Endothelial cell of umbilical vein (primary cell): ENCODE measurements at regions not wholly inside any gene's neighbourhood (a gene's known extent, or its start where the extent isn't known, plus 50 kb on each side); places are given as distances from the start of the nearest gene placed in this dataset.

ENCODE experiments used
- BruUV-seq: library from RNA; stranded (reverse); fragments of 400-500 nt; replicated peaks from 2 replicates; lab custom pipeline; 2021; lab: Mats Ljungman, UMichigan
- CTCF ChIA-PET: fragments of 300-600, 350-600 bp; sonication (Branson Sonifier 250); formaldehyde crosslinking; loops from one replicate; lab custom pipeline; 2021; ENCODE audit warnings: antibody characterized with exemption, inconsistent platforms; lab: Charles Lee
- POLR2A ChIA-PET: fragments of 300-600, 350-600 bp; sonication (Branson Sonifier 250); formaldehyde crosslinking; loops from one replicate; lab custom pipeline; 2021; ENCODE audit warnings: antibody characterized with exemption, inconsistent platforms; lab: Charles Lee
- DNase-seq: peaks from one replicate; pipeline ENCODE4 v3.0.0-alpha.2; 2011; ENCODE audit warnings: low read depth, low spot score
- FAIRE-seq: peaks from 2 replicates; lab custom pipeline; 2011; peaks lifted over from hg19 to GRCh38; lab: Jason Lieb, UNC
- H2AFZ ChIP-seq: 2 replicates; pipeline ENCODE4 v1.6.0; 2012; ENCODE audit warnings: low read depth, low read length, control low read depth, inconsistent platforms
- H3K27ac ChIP-seq: 2 replicates; pipeline ENCODE4 v1.5.1; 2011; ENCODE audit warnings: low read depth, mild to moderate bottlenecking, control low read depth, low read length, moderate library complexity; ENCODE audit not compliant: insufficient read depth
- H3K27me3 ChIP-seq, 2 experiments: 2 replicates each; pipeline versions ENCODE4 v1.6.0 to v1.6.1; 2011; ENCODE audit warnings: low read length in 2 of 2, mixed read lengths in 1 of 2; ENCODE audit not compliant: control insufficient read depth in 2 of 2, insufficient read depth in 2 of 2
- H3K36me3 ChIP-seq, 2 experiments: 2 replicates in 1 of 2; 3 replicates in 1 of 2; pipeline ENCODE4 v1.5.1; 2011; ENCODE audit warnings: low read length in 2 of 2, mild to moderate bottlenecking in 1 of 2, moderate library complexity in 1 of 2; ENCODE audit not compliant: control insufficient read depth in 2 of 2, insufficient read depth in 2 of 2; ENCODE audit errors: extremely low read depth in 1 of 2
- H3K4me1 ChIP-seq: 3 replicates; pipeline ENCODE4 v1.5.1; 2011; ENCODE audit warnings: mild to moderate bottlenecking, low read length; ENCODE audit not compliant: control insufficient read depth, insufficient read depth; ENCODE audit errors: extremely low read depth
- H3K4me2 ChIP-seq: 2 replicates; pipeline ENCODE4 v1.6.1; 2011; ENCODE audit warnings: low read length, control low read depth, mixed read lengths; ENCODE audit not compliant: insufficient read depth
- H3K4me3 ChIP-seq, 3 experiments: fragments of 200-600 bp in 1 of 3; sonication (generic), shearing (Covaris generic) in 1 of 3; replicated peaks in 1 of 3; 2 replicates each; pipeline ENCODE4 v1.5.1; 2011 to 2016; ENCODE audit warnings: control low read depth in 3 of 3, low read length in 3 of 3, mild to moderate bottlenecking in 2 of 3, inconsistent platforms in 1 of 3, low read depth in 1 of 3, moderate library complexity in 1 of 3; ENCODE audit not compliant: insufficient read depth in 1 of 3
- H3K79me2 ChIP-seq: 2 replicates; pipeline ENCODE4 v1.6.0; 2012; ENCODE audit warnings: low read length, inconsistent platforms; ENCODE audit not compliant: control insufficient read depth, insufficient read depth
- H3K9ac ChIP-seq: replicated peaks from 2 replicates; pipeline ENCODE3; 2011; ENCODE audit warnings: low read length, control low read depth; ENCODE audit not compliant: insufficient read depth; ENCODE audit errors: extremely low read depth
- H3K9me1 ChIP-seq: replicated peaks from 3 replicates; pipeline ENCODE4 v1.6.0; 2011; ENCODE audit warnings: mild to moderate bottlenecking, low read length; ENCODE audit not compliant: control insufficient read depth, insufficient read depth; ENCODE audit errors: extremely low read depth
- H3K9me3 ChIP-seq: replicated peaks from 2 replicates; pipeline ENCODE4 v1.5.1; 2012; ENCODE audit warnings: low read length, inconsistent platforms; ENCODE audit not compliant: control insufficient read depth, insufficient read depth
- H4K20me1 ChIP-seq: replicated peaks from 2 replicates; pipeline ENCODE3; 2011; ENCODE audit warnings: mild to moderate bottlenecking, low read length; ENCODE audit not compliant: control insufficient read depth, insufficient read depth; ENCODE audit errors: extremely low read depth
- EZH2 ChIP-seq: IDR thresholded peaks from 2 replicates; pipeline ENCODE4 v1.6.1; 2012; ENCODE audit warnings: borderline replicate concordance, low read depth, mild to moderate bottlenecking, moderate library complexity, low read length, inconsistent platforms; ENCODE audit not compliant: severe bottlenecking
- FOS ChIP-seq: IDR thresholded peaks from 2 replicates; pipeline ENCODE4 v1.6.1; 2011; ENCODE audit warnings: mild to moderate bottlenecking, low read length, moderate library complexity, borderline replicate concordance; ENCODE audit not compliant: insufficient read depth
- GATA2 ChIP-seq: IDR thresholded peaks from 2 replicates; pipeline ENCODE4 v1.7.0; 2011; ENCODE audit warnings: low read depth, mild to moderate bottlenecking, moderate library complexity, mixed read lengths, low read length; ENCODE audit not compliant: insufficient read length, insufficient read depth
- JUN ChIP-seq: IDR thresholded peaks from 2 replicates; pipeline ENCODE4 v1.6.1; 2011; ENCODE audit warnings: borderline replicate concordance, low read depth; ENCODE audit not compliant: insufficient read length, insufficient read depth
- MYC ChIP-seq: IDR thresholded peaks from one replicate; pipeline ENCODE4 v1.6.1; 2011; ENCODE audit warnings: mild to moderate bottlenecking, low read depth, low read length
- POLR2A ChIP-seq: IDR thresholded peaks from 2 replicates; pipeline ENCODE4 v1.6.1; 2012; ENCODE audit warnings: low read depth, mild to moderate bottlenecking, control low read depth, low read length
- POLR2AphosphoS5 ChIP-seq: IDR thresholded peaks from 2 replicates; pipeline ENCODE4 v1.6.1; 2012; ENCODE audit warnings: low read depth, mild to moderate bottlenecking, control low read depth, low read length, moderate library complexity; ENCODE audit not compliant: insufficient read depth
- dilution Hi-C: fragments of 300-500 bp; cut with MboI; formaldehyde crosslinking; loops from one replicate; pipeline ENCODE4 v1.15.0; 2019; ENCODE audit warnings: low sequenced_read_pairs; ENCODE audit not compliant: extremely low pct_ligation_motif_present
- intact Hi-C: fragments of 100-400 bp; cut with micrococcal nuclease; formaldehyde crosslinking; loops from one replicate; pipeline ENCODE4 v1.10.0; 2022
- TF ChIP-seq, protein P1 (sequence below), 2 donors: IDR thresholded peaks; 1 replicate in 1 of 2; 2 replicates in 1 of 2; pipeline ENCODE4 v1.5.1; 2011; ENCODE audit warnings: low read length in 2 of 2, mild to moderate bottlenecking in 2 of 2, moderate library complexity in 2 of 2, control low read depth in 1 of 2, inconsistent platforms in 1 of 2, low read depth in 1 of 2; ENCODE audit not compliant: insufficient read depth in 1 of 2; ENCODE audit errors: extremely low read depth in 1 of 2
- TF ChIP-seq, protein P2 (sequence below): IDR thresholded peaks from 2 replicates; pipeline ENCODE4 v1.6.1; 2011; ENCODE audit not compliant: insufficient read depth, insufficient read length

DNA sequence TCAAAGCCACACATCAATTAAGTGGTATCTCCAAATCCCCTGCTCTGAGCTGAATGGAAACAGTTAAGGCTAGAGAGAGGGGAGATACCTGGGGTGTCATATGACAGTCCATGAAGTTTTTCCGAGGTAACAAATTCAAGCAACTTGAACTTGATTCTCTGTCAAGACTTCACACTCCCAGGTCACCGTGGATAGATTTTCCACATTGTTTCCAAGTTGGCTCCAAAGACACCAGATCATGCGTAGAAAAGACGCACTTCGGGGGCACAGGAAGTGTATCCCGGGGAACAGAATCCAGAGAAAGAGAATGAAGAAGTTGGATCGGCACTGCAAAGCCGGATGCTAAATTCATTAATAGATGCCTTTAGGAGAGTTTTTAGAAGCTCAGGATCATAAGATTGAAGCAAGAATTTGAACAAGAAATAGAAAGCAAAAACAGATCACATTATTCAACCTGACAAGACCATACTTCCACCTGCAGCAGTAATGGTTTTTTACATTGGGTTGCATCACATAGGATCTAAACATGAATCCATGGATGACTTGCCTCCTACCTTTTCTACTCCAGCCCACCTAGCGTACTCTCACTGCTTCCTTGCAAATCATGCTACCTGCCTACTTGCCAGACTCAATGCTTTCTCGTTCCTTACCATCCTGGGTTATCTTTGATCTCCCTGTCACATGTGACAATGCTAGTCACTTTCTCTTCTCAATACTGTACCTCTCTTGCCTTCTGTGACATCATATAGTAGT lies 253.0 kb upstream of the ADAMTS9 start:
- TF ChIP-seq POLR2AphosphoS5 (no peak), FOS (no peak), JUN (no peak), GATA2 (no peak), MYC (no peak), EZH2 (no peak), POLR2A (no peak)
- TF ChIP-seq, protein P1, sequence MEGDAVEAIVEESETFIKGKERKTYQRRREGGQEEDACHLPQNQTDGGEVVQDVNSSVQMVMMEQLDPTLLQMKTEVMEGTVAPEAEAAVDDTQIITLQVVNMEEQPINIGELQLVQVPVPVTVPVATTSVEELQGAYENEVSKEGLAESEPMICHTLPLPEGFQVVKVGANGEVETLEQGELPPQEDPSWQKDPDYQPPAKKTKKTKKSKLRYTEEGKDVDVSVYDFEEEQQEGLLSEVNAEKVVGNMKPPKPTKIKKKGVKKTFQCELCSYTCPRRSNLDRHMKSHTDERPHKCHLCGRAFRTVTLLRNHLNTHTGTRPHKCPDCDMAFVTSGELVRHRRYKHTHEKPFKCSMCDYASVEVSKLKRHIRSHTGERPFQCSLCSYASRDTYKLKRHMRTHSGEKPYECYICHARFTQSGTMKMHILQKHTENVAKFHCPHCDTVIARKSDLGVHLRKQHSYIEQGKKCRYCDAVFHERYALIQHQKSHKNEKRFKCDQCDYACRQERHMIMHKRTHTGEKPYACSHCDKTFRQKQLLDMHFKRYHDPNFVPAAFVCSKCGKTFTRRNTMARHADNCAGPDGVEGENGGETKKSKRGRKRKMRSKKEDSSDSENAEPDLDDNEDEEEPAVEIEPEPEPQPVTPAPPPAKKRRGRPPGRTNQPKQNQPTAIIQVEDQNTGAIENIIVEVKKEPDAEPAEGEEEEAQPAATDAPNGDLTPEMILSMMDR (IDR thresholded peaks at IDR 0.05; ENCODE audit: extremely low read depth in 1 of 2, insufficient read depth in 1 of 2, low read depth in 1 of 2, low read length in 2 of 2) = no peak
- TF ChIP-seq, protein P2, sequence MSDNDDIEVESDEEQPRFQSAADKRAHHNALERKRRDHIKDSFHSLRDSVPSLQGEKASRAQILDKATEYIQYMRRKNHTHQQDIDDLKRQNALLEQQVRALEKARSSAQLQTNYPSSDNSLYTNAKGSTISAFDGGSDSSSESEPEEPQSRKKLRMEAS = no peak
- DNase-seq = no peak
- H4K20me1 ChIP-seq = no peaks in the 10 kb centered on the region
- POLR2A ChIA-PET = no interaction called here
- no peaks in the 10 kb centered on the region for H3K79me2 ChIP-seq
- H3K4me2 ChIP-seq = no peak overlapping the region
- no peaks in the 10 kb centered on the region for H3K9me1 ChIP-seq
- no peak overlapping the region for H3K4me3 ChIP-seq
- no peak overlapping the region for H2AFZ ChIP-seq
- peaks cover 12% of the 10 kb centered on the region for H3K4me1 ChIP-seq
- no peak overlapping the region for H3K27ac ChIP-seq
- H3K9me3 ChIP-seq = no peaks in the 10 kb centered on the region
- intact Hi-C loops = no loop called here
- dilution Hi-C loops = no loop called here
- H3K27me3 ChIP-seq = no peaks in the 10 kb centered on the region
- no peak for FAIRE-seq
- CTCF ChIA-PET = no interaction called here
- H3K36me3 ChIP-seq = no peaks in the 10 kb centered on the region
- BruUV-seq = no TSS peak
- no peak overlapping the region for H3K9ac ChIP-seq
